ENCODE measurements at regions not wholly inside any gene's neighbourhood (a gene's known extent, or its start where the extent isn't known, plus 50 kb on each side); places are given as distances from the start of the nearest gene placed in this dataset.

DNA sequence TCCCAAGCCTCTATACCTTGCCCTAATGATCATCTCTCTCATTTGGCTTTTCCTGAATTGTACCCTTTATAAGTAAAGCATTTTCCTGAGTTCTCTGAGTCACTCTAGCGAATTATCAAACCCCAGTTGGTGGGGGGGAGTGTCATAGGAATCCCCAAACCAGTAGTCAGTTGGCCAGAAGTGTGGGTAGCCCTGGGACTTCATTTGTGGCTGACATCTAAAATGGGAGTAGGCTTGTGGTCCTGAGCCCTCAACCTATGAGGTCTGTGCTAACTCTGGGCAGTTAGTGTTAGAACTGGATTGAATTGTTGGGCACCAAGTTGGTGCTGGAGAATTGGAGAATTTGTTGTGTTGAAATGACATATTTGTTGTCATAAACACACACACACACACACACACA, 91.3 kb downstream of the BBS10 start:
- DNase-seq: no peak

DNA sequence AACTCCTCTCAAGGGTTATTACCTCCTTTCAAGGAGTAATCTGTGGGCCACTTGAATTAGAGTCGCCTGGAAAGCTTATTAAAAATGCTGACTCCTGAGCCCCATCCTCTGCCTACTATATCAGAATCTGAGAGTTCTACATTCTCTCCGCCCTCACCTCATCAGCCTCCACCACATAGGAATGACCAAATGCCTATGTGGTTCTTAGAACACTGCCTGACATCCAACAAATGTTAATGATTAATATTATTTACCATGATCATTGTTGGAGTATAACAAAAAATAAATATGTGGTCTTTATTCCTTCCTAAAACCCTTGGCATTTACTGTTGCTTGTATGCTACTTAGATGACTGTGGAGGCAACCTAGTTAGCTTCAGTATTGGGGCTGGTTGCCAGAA, 91.9 kb downstream of the BBS10 start:
- DNase-seq: no peak

DNA sequence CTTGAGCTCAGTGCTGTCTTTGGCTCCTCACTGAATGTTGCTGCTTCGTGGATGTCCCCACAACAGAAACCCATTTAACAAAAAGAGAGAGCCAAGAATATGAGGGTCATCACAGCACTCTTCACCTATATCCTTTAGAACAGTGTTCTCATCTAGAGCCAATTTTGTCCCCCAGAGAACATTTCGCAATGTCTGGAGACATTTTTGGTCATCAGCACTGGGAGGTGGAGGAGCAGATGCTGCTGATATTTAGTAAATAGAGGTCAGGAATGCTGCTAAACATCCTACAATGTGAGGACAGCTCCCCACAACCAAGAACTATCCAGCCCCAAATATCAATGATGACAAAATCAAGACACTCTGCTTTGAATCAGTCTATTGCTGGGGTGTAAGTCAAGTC, 92.5 kb downstream of the BBS10 start:
- no peak for DNase-seq

DNA sequence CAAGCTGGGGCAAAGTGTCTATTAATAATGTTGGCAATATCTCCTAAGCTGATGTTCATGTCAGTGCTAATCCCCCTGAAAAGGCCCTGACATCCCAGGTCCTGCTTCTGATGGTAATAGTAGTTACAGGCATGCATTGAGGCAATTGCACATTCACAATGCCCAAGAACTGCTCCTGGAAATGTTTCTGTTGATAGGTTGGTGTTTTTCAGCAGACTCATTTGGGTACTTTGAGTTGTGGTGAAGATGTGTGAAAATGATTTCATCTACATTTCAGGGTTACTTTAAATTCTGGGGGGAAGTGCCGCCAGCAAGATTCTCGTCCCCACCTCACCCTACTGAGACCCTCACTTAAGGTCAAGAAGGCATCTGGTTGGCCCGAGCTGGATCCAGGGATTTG, 92.9 kb downstream of the BBS10 start:
- DNase-seq: no peak

DNA sequence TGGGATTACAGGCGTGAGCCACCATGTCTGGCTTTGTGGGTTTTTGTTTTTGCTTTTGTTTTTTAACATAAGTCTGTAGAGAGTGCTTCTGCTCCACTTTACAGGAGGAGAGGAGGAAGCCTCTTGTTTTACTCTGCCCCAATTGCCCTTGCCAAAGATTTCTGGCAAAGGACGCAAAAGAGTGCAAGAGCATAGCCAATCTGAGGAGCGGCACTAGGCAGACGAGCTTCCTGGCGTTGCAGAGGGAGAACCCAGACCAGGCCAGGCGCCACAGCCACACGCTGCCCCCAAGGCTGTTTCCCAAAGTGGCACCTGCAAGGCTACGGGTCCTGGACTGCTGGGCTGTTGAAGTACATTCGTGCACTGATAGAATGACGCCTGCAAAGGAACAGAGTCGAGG, 96.2 kb downstream of the BBS10 start:
- no peak for DNase-seq

DNA sequence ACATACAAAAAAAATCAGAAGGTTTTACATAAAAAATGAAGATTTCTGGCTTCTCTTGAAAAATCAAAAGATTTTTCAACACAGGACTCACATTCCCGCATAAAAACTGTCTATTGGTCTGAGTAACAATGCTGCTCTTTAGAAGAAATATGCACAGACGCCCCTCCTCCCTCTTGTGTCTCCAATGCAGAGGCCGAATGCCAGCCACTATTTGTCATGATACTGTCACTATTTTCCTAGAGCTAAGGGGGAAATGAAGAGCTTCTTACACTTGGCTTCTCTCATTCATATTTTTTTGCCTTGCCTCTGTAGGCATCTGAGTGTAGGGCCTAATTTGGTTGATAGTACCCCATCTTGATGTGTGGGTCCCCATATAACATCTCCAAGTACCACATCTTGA, 98.0 kb downstream of the BBS10 start:
- no peak for DNase-seq

DNA sequence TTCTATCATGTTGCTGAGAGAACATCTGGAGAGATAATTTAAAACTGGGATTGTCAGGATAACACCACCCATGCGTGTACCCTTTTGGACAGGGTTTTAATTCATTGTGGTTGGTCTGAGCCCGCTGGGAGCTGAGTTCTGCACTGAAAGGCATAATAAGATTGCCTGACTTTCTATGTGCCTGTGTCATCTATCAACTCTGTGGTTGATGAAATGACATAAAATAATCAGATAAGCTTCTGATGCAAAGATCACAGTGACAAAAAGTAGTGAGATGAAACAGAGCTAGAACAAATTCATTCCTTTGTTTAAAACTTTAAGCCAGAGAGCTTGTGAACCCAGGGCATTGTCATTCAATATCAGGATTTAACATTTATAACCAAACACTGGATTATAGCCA, 98.7 kb downstream of the BBS10 start:
- DNase-seq: no peak

DNA sequence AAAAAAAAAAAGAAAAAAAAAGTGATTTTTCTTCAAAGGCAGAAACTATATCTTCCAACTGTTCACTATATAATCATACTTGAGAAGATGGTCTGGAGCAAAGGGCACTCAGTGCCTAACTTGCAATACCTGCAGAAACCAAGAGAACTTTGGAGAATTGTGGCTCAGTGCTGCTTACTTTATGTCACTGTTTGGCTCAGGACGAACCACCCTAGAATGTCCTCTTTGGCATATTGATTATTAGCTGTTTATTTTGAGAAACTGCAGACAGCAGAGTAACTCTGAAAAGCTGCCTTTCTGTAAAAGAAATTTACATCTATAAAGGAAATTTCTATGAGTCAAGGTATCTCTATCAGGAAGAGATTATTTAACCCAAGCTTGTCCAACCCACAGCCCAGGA, 100.2 kb downstream of the BBS10 start:
- DNase-seq: no peak

DNA sequence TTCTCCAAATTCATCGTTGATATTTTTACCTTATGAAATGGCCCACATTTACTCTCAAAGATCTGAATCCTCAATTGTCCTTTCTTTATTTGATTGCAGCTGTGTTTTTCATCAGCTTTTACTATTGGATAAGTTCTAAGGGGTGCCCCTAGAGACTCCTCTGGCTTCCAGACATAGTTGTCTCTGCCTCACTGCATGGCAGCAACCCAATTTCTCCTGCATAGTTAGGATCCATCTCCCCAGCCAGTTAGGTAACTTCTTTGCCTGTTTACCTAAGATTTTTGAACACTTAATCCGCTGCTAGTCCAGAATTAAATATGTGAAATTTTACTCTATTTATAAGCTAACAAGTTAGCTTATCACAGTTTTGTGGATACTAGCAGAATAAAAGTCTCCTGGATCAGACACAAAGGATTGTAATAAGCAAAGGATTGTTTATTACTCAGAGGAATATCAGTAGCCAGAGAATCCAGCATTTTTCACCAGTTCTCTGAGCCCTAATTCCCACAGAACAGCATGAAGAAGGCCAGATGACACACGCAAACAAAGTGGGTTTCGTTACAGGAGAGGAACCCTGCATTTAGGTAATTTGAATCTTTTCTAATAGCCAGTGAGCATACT, 101.1 kb downstream of the BBS10 start:
- DNase-seq: no peak

DNA sequence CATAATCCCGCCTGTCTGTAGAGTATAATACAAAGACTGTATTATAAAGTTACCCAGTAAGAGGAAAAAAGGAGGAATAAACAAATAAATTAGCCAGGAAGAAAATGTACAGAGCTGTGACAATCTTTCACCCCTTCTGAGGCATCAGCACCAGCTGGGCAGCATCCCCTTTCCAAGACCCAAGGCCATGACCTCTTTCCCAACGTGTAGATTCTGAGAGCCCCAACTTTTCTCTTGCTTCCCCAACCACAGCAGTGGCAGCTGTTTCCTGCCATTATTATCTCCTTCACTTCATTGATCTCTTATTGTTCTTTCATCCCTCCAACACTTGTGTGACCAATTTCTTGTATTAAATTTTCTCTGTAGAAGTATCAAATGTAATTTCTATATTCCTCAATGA, 101.6 kb downstream of the BBS10 start:
- DNase-seq: no peak

DNA sequence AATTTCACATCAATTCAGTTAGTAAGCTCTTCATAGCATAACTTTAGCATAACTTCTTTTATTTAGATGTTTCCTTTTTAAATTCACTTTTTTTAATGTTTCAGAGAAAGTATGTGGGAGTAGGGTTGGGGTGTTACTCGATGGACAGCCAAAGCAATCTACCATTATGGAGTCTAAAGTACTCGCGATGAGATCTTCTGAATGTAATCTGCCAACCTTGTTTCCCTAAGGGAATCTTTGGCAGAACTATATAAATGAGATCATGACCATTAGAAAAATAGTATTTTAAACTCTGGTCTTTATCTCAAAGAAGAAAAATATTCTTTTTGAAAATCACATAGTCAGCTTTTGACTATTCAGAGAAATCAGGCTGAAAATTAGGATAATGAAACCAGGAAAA, 103.9 kb downstream of the BBS10 start:
- DNase-seq: no peak

DNA sequence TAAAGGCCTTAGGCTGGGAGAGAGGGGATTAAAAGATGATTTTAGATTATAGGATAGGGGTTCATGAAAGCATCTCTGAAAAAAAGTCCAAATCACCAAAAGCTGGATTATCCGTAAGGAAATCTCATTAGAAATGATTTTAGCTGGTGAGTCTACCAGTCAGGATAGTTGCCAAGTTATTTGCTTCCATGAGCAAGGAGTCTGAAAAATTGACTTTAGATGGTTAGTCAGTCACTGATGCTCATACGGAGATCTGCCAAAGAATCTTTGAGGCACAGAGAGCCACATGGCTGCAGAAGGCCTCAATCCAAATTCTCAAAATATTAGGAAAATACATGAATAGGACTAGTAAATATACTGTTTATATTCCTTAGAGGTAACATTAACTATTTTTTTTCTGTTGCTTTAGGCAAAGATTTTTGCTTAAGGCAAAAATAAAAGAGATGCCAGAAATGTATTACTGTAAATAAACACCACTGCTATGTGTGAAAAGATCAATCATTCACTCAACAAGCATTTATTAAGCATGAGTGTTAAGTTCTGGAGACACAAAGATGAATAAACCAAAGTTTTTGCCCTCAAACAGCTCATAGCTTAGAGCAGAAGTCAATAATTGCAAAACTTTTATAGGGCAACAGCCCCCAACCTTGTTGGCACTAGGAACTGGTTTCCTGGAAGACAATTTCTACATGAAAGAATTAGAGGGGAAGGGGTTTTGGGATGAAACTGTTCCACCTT, 105.2 kb downstream of the BBS10 start:
- DNase-seq: no peak

DNA sequence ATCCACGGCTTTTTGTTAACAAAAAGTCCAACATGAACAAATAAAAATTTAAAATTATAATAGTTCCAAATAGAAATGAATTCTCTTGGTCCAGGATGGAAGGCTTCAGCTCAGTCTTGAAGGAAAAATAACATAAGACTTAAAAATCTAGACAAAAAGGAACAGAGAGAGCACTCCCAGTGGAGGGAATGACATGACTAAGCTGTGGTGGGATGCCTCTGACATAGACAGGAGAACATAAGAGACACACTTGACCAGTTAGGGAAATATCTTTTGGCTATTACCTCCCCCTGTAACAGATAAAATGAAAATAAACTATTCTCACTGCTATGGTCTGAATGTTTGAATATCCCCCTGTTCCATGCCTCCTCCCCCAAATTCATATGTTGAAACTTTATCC, 106.8 kb downstream of the BBS10 start:
- DNase-seq: no peak

DNA sequence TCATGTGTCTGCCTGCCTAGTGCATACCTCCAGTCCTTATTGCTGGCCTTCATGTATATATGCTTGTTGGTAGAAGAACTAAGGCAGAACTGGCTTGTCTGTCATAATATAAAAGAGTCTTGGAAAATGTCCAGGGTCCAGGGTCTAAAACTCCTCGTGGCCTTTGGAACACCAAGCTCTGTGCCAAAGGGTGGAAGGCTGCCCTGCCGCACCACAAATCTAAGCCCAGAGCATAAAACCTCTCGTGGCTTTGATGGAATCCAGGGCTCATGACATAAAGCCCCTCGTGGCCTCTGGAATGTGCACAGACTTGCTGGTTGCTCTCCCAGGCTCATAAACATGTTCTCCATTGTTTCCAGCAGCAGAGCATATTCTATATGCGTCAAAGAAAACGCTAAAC, 107.9 kb downstream of the BBS10 start:
- no peak for DNase-seq

DNA sequence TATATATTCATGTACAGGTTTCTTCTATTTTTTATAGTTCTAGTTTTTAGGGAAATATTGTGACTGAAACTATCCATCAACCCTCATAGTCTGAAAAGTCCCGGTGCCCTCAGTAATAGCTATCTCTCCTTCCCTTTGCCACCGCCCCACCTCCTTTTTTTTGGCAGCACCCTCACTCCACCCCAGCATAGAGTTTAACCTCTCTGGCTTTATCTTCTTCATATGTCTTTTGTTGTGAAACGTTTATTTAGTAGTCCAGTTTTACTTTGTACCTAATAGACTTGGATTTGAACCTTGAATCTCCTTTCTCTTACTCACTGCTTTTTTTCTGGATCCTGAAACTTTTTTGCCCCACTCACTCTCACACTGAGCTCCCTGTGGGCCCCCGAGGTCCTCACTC, 109.5 kb downstream of the BBS10 start:
- DNase-seq: no peak

DNA sequence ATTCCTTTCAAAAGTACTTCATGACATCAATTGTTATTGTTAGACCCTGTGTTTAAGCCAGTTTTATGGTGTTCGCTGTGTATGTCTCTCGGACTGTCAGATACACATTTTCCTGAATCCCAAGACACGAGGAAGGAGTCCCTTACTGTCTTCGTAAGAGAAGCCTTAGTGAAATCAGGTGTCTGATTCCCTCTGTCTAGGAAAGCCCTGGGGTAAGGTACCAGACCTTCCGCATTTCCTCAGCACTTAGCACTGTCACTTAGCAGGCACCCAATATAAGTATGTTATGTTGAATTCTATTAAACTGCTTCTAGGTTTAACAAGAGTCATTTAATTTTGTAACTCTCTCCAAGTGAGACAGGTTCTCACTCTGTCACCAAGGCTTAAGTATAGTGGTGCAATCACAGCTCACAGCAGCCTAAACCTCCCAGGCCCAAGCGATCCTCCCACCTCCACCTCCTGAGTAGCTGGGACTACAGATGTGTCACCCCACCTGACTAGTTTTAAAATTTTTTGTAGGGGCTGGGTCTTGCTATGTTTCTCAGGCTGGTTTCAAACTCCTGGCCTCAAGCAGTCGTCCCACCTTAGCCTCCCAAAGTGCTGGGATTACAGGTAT, 111.0 kb downstream of the BBS10 start:
- DNase-seq: no peak

DNA sequence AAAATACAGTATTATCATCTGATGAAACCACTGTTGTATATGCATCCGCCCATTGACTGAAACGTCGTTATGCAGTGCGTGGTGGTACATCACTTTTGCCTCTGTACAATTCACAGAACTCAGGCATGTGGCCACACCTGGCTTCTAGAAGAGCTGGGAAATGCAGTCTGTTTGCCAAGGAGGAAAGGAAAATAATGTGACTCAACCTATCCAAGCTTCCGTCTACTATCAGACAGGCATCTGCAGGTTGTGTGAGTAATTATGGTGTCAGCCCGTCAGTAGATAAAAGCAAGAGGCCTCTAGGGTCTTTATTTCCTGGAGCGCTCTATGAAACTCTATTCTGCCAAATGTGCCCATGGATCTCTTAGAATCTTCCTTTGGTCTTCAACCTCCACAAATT, 111.6 kb downstream of the BBS10 start:
- DNase-seq: no peak

DNA sequence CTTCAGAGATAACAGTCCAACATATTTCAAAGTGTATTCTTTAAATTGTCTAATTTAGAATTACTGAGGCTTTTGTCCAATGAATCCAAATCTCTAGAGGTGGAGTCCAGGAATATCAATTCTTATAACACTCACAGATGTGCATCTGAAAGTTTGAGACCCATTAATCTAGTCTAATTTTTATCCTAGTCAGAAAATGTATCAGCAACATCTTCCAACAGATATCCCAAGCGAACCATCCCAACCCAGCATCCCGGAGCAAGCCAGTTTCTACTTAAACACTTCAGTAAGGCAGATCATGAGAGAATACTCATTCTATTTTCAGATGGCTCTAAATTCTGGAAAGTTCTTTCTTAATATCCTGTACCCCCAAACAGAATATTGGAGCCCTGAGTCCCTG, 113.5 kb downstream of the BBS10 start:
- no peak for DNase-seq

DNA sequence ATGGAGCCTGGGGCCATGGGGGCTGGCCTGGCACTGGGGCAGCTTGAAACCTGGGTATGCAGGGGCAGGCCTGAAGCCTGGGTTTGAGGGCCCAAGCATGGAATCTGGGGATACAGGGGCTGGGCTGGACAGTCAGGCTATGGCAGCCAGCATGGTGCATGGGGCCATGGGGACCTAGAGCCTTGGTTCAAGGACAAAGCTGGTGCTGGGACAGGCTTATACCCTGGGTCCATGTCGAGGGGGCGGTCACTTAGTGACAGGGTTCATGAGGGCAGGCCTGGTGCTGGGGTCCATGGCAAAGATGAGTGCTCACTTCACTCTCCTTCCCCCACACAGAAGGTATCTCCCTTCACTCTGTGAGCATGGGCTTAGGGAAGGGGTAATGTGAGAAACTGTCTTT, 116.2 kb downstream of the BBS10 start:
- DNase-seq: no peak

DNA sequence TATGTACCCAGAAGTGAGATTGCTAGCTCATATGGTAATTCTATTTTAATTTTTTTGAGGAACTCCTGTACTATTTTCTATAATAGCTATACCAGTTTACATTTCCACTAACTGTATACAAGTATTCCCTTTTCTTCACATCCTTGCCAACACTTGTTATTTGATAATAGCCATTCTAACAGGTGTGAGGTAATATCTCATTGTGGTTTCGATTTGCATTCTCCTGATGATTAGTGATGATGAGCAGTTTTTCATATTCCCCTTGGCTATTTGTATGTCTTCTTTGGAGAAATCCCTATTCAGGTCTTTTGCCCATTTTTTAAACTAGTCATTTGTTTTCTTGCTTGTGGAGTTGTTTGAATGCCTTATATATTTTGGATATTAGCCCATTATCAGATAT, 121.3 kb downstream of the BBS10 start:
- no peak for DNase-seq

DNA sequence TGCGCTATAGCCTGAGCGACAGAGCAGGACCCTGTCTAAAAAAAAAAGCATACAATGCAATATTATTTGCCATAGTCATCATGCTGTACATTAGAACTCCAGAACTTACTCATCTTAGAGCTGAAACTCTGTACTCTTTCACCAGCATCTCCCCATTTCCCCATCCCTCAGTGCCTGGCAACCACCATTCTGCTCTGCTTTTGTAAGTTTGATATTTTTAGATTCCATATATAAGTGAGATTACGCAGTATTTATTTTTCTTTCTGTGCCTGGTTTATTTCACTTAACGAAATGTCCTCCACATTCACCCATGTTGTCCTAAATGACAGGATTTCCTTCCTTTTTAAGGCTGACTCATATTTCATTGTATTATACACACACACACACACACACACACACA, 121.8 kb downstream of the BBS10 start:
- no peak for DNase-seq

DNA sequence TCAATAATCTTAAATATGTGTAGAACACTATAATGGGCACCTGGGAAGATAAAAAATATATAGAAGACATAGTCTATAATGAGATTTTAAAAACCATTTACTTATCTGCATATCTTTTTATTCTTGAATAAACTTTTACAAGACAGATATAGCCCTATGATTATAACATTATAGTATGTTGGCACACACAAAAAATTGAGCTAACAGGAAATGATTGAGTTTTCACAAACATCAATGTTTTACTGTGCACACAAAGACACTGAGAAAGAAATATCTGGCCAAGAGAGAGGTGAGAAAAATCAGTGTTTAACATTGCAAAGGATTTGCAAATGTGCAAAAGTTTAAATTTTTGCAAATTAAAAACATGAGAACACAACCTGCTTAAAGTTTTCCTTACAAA, 124.3 kb downstream of the BBS10 start:
- no peak for DNase-seq

DNA sequence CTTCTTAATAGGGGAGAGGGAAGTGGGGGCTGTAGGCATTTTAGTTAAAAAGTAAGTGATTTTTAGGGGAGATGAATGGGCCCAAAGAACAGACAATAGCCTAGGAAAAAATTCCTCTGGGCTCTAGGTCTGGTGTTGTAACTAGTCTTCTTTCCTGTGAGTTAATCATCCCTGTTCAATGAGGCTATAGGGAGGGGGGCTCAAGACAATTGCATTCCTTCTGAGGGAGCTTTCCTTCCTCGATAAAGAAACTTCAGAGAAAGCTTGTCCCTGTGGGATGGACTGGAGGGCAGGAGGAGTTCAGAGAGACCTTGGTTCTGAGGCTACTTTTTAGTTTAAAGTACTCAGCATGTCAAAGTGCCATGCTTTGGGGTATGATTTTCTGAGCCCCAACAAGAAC, 127.2 kb downstream of the BBS10 start:
- DNase-seq: no peak

DNA sequence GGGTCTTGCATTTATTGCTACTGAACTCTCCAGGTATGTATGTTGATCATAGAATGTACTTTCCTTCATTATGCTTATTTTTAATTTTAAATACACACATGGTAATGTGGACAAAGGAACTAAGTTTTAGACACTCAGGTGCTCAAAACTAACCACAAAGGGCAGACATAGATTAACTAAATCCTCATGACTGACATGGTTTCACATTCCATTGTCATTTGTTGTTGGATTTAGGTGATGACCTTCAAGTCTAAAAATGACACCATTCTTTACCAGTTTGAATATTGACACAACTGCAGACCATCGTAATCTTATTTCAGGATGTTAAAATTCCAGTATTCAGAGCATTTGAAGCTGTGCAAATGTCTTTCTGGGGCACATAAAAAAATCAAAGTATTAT, 128.4 kb downstream of the BBS10 start:
- DNase-seq: no peak
